ENCODE measurements at regions not wholly inside any gene's neighbourhood (a gene's known extent, or its start where the extent isn't known, plus 50 kb on each side); places are given as distances from the start of the nearest gene placed in this dataset.

DNA sequence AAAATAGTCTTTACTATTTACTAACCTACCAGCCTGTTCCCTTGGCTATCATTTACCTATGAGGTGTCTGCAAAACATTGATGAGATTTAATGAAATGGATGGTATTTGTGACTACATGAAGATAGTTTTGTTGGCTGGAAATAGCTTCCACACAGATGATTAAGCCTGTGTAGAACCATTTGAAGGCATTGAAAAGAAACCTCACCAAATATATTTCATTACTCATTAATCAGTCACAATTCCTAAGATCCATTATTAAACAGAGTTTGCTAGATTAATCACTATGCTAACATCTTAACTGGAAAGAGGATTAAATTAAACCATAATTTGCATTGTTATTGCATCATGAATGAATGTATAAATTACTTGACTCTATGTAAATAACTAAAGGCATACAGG lies 560.3 kb downstream of the BMP2 start:
- TF ChIP-seq, protein P1, sequence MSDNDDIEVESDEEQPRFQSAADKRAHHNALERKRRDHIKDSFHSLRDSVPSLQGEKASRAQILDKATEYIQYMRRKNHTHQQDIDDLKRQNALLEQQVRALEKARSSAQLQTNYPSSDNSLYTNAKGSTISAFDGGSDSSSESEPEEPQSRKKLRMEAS (IDR thresholded peaks at IDR 0.05) = no peak
- no peak for TF ChIP-seq SP1 (IDR thresholded peaks at IDR 0.05)
- TF ChIP-seq, protein P2, sequence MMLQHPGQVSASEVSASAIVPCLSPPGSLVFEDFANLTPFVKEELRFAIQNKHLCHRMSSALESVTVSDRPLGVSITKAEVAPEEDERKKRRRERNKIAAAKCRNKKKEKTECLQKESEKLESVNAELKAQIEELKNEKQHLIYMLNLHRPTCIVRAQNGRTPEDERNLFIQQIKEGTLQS (IDR thresholded peaks at IDR 0.05) = no peak
- no peak for TF ChIP-seq GABPA (IDR thresholded peaks at IDR 0.05 in 1 of 2, conservative IDR thresholded peaks at IDR 0.05 in 1 of 2)
- H3K4me3 ChIP-seq (ENCODE audit: low read depth in 1 of 3, low read length in 3 of 3) = no peak overlapping the region
- no peak overlapping the region for H3K27ac ChIP-seq (ENCODE audit: low read depth in 1 of 2, low read length in 2 of 2)
- H3K9me3 ChIP-seq (ENCODE audit: control insufficient read depth in 4 of 4, low read length in 3 of 4) = no peaks in the 10 kb centered on the region
- DNase-seq (ENCODE audit: low spot score) = no peak
- H3K4me1 ChIP-seq (ENCODE audit: control insufficient read depth in 4 of 4, insufficient read depth in 4 of 4, low read length in 3 of 4) = peaks cover 0 to 3% (median 0%) of the 10 kb centered on the region in 4 donors
- H3K36me3 ChIP-seq (ENCODE audit: control insufficient read depth in 4 of 4, insufficient read depth in 3 of 4, low read depth in 1 of 4, low read length in 3 of 4) = no peaks in the 10 kb centered on the region
- H3K9ac ChIP-seq (ENCODE audit: low read depth in 1 of 2, low read length in 2 of 2) = no peak overlapping the region
- H3K27me3 ChIP-seq (ENCODE audit: control insufficient read depth in 4 of 4, insufficient read depth in 4 of 4, low read length in 3 of 4) = no peaks in the 10 kb centered on the region

DNA sequence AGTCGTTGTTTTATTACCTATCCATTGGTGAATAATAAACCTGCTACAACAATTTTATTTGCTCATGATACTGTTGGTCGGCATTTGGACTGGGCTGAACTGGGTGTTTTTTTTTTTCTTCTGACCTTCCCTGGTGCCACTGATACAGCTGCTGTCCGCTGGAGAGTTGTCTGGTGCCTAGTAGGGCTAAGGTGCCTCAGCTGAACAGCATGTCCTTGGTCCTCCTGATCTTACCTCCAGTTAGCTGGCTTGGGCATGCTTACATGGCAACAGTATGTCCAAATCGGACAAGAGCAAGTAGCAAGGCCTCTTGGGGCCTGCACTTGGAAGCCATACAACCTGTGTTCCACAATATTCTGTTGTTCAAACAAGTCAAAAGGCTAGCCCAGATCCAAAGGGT lies 563.4 kb downstream of the BMP2 start:
- TF ChIP-seq RXRA (IDR thresholded peaks at IDR 0.05) (no peak), EGR1 (IDR thresholded peaks at IDR 0.05; ENCODE audit: low read depth in 2 of 2) (no peak), HNF4A (conservative IDR thresholded peaks at IDR 0.05) (no peak), JUND (IDR thresholded peaks at IDR 0.05) (no peak), GABPA (IDR thresholded peaks at IDR 0.05 in 1 of 2, conservative IDR thresholded peaks at IDR 0.05 in 1 of 2) (no peak), TAF1 (conservative IDR thresholded peaks at IDR 0.05) (no peak), FOXA1 (IDR thresholded peaks at IDR 0.05) (no peak), YY1 (IDR thresholded peaks at IDR 0.05) (no peak), NR2F2 (IDR thresholded peaks at IDR 0.05) (no peak), SP1 (IDR thresholded peaks at IDR 0.05) (no peak), FOXA2 (IDR thresholded peaks at IDR 0.05) (no peak), HNF4G (IDR thresholded peaks at IDR 0.05) (no peak), RAD21 (IDR thresholded peaks at IDR 0.05) (no peak)
- TF ChIP-seq, protein P2 (IDR thresholded peaks at IDR 0.05) = no peak
- TF ChIP-seq, protein P1 (IDR thresholded peaks at IDR 0.05) = no peak
- TF ChIP-seq, protein P3, sequence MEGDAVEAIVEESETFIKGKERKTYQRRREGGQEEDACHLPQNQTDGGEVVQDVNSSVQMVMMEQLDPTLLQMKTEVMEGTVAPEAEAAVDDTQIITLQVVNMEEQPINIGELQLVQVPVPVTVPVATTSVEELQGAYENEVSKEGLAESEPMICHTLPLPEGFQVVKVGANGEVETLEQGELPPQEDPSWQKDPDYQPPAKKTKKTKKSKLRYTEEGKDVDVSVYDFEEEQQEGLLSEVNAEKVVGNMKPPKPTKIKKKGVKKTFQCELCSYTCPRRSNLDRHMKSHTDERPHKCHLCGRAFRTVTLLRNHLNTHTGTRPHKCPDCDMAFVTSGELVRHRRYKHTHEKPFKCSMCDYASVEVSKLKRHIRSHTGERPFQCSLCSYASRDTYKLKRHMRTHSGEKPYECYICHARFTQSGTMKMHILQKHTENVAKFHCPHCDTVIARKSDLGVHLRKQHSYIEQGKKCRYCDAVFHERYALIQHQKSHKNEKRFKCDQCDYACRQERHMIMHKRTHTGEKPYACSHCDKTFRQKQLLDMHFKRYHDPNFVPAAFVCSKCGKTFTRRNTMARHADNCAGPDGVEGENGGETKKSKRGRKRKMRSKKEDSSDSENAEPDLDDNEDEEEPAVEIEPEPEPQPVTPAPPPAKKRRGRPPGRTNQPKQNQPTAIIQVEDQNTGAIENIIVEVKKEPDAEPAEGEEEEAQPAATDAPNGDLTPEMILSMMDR (IDR thresholded peaks at IDR 0.05; ENCODE audit: low read depth, low read length, missing input control) = no peak
- TF ChIP-seq, protein P4, sequence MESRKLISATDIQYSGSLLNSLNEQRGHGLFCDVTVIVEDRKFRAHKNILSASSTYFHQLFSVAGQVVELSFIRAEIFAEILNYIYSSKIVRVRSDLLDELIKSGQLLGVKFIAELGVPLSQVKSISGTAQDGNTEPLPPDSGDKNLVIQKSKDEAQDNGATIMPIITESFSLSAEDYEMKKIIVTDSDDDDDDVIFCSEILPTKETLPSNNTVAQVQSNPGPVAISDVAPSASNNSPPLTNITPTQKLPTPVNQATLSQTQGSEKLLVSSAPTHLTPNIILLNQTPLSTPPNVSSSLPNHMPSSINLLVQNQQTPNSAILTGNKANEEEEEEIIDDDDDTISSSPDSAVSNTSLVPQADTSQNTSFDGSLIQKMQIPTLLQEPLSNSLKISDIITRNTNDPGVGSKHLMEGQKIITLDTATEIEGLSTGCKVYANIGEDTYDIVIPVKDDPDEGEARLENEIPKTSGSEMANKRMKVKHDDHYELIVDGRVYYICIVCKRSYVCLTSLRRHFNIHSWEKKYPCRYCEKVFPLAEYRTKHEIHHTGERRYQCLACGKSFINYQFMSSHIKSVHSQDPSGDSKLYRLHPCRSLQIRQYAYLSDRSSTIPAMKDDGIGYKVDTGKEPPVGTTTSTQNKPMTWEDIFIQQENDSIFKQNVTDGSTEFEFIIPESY (IDR thresholded peaks at IDR 0.05) = no peak
- TF ChIP-seq, protein P5, sequence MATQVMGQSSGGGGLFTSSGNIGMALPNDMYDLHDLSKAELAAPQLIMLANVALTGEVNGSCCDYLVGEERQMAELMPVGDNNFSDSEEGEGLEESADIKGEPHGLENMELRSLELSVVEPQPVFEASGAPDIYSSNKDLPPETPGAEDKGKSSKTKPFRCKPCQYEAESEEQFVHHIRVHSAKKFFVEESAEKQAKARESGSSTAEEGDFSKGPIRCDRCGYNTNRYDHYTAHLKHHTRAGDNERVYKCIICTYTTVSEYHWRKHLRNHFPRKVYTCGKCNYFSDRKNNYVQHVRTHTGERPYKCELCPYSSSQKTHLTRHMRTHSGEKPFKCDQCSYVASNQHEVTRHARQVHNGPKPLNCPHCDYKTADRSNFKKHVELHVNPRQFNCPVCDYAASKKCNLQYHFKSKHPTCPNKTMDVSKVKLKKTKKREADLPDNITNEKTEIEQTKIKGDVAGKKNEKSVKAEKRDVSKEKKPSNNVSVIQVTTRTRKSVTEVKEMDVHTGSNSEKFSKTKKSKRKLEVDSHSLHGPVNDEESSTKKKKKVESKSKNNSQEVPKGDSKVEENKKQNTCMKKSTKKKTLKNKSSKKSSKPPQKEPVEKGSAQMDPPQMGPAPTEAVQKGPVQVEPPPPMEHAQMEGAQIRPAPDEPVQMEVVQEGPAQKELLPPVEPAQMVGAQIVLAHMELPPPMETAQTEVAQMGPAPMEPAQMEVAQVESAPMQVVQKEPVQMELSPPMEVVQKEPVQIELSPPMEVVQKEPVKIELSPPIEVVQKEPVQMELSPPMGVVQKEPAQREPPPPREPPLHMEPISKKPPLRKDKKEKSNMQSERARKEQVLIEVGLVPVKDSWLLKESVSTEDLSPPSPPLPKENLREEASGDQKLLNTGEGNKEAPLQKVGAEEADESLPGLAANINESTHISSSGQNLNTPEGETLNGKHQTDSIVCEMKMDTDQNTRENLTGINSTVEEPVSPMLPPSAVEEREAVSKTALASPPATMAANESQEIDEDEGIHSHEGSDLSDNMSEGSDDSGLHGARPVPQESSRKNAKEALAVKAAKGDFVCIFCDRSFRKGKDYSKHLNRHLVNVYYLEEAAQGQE (IDR thresholded peaks at IDR 0.05) = no peak
- Histone ChIP-seq H3K9ac (ENCODE audit: low read depth in 1 of 2, low read length in 2 of 2) (no peak overlapping the region), H3K9me3 (ENCODE audit: control insufficient read depth in 4 of 4, low read length in 3 of 4) (no peaks in the 10 kb centered on the region), H3K27me3 (ENCODE audit: control insufficient read depth in 4 of 4, insufficient read depth in 4 of 4, low read length in 3 of 4) (no peaks in the 10 kb centered on the region), H3K36me3 (ENCODE audit: control insufficient read depth in 4 of 4, insufficient read depth in 3 of 4, low read depth in 1 of 4, low read length in 3 of 4) (no peaks in the 10 kb centered on the region), H3K4me1 (ENCODE audit: control insufficient read depth in 4 of 4, insufficient read depth in 4 of 4, low read length in 3 of 4) (peaks cover 0 to 3% (median 0%) of the 10 kb centered on the region in 4 donors), H3K4me3 (ENCODE audit: low read depth in 1 of 3, low read length in 3 of 3) (no peak overlapping the region), H3K27ac (ENCODE audit: low read depth in 1 of 2, low read length in 2 of 2) (no peak overlapping the region)
- no peak for DNase-seq (ENCODE audit: low spot score)
- WGBS = 60% methylated on average over 4 of the region's 4 CpGs

All from liver (tissue), 8 donors.